HepG2 (cell line): ENCODE measurements at regions not wholly inside any gene's neighbourhood (a gene's known extent, or its start where the extent isn't known, plus 50 kb on each side); places are given as distances from the start of the nearest gene placed in this dataset.

Source experiments
- ATAC-seq: fragments of 200-7000 bp; cut with Tn5 transposase; 3 replicates; pipeline ENCODE4 v1.9.1; 2020; ENCODE audit warnings: mild to moderate bottlenecking, moderate library complexity
- BruUV-seq: library from RNA; stranded (reverse); fragments of 400-500 nt; replicated peaks from 2 replicates; lab custom pipeline; 2021; lab: Mats Ljungman, UMichigan
- CTCF ChIA-PET: fragments of 300-600 bp; formaldehyde crosslinking; extraction: SDS; loops from one replicate; lab custom pipeline; 2021; ENCODE audit warnings: low total read pairs, inconsistent platforms, low intra/inter-chr PET ratio; lab: Yijun Ruan, JAX
- POLR2A ChIA-PET: fragments of 350-600 bp; sonication (Branson Sonifier 250); formaldehyde crosslinking; loops from one replicate; lab custom pipeline; 2020; ENCODE audit warnings: antibody characterized with exemption, inconsistent platforms; lab: Yijun Ruan, JAX
- DNase-seq: peaks from one replicate; pipeline ENCODE4 v3.0.0-alpha.2; 2015; ENCODE audit warnings: low spot score
- FAIRE-seq: peaks from 3 replicates; lab custom pipeline; 2011; peaks lifted over from hg19 to GRCh38; lab: Jason Lieb, UNC
- H2AFZ ChIP-seq: one replicate; pipeline ENCODE4 v1.6.1; 2011; ENCODE audit warnings: low read length, inconsistent platforms
- H3K27ac ChIP-seq: fragments of 300-600 bp; 3 replicates; pipeline ENCODE4 v1.8.0; 2011; ENCODE audit warnings: mixed run types, mild to moderate bottlenecking, mixed read lengths, low read length, inconsistent platforms; ENCODE audit not compliant: insufficient read depth; ENCODE audit errors: extremely low read length
- H3K27me3 ChIP-seq, 2 experiments: fragments of 200-600 bp in 1 of 2; 2 replicates in 1 of 2; 3 replicates in 1 of 2; pipeline versions ENCODE4 v1.6.0 to v1.8.0; 2011; ENCODE audit warnings: low read length in 2 of 2, mild to moderate bottlenecking in 2 of 2, moderate library complexity in 2 of 2, inconsistent platforms in 1 of 2; ENCODE audit not compliant: insufficient read depth in 2 of 2, control insufficient read depth in 1 of 2
- H3K36me3 ChIP-seq, 2 experiments: fragments of 200-600 bp in 1 of 2; replicated peaks in 1 of 2; 2 replicates in 1 of 2; 3 replicates in 1 of 2; pipeline versions ENCODE4 v1.5.1 to v1.8.0; 2011; ENCODE audit warnings: low read length in 2 of 2, inconsistent platforms in 1 of 2; ENCODE audit not compliant: insufficient read depth in 2 of 2, control insufficient read depth in 1 of 2
- H3K4me1 ChIP-seq: 2 replicates; pipeline ENCODE4 v1.5.1; 2012; ENCODE audit warnings: low read length, inconsistent platforms; ENCODE audit not compliant: insufficient read depth
- H3K4me2 ChIP-seq: 2 replicates; pipeline ENCODE4 v1.6.0; 2011; ENCODE audit warnings: low read depth, low read length, inconsistent platforms
- H3K4me3 ChIP-seq, 3 experiments: fragments of 200-600 bp in 1 of 3; sonication (generic), shearing (Covaris generic) in 1 of 3; replicated peaks in 1 of 3; 2 replicates each; pipeline ENCODE4 v1.5.1; 2011 to 2016; ENCODE audit warnings: low read length in 3 of 3, inconsistent platforms in 2 of 3, low read depth in 2 of 3, mild to moderate bottlenecking in 2 of 3, control low read depth in 1 of 3, mixed read lengths in 1 of 3; ENCODE audit not compliant: insufficient read depth in 1 of 3
- H3K79me2 ChIP-seq: one replicate; pipeline ENCODE4 v1.6.1; 2011; ENCODE audit warnings: low read length, inconsistent platforms; ENCODE audit not compliant: insufficient read depth
- H3K9ac ChIP-seq: 2 replicates; pipeline ENCODE4 v1.6.0; 2011; ENCODE audit warnings: mild to moderate bottlenecking, low read depth, low read length, inconsistent platforms; ENCODE audit not compliant: insufficient read depth
- H3K9me3 ChIP-seq: 2 replicates; pipeline ENCODE4 v1.5.1; 2012; ENCODE audit warnings: mild to moderate bottlenecking, low read length
- H4K20me1 ChIP-seq: 2 replicates; pipeline ENCODE4 v1.6.0; 2011; ENCODE audit warnings: inconsistent platforms, mild to moderate bottlenecking, low read length, moderate library complexity; ENCODE audit not compliant: insufficient read depth
- HNF4G ChIP-seq, 2 experiments: sonication (generic) in 1 of 2; formaldehyde crosslinking in 1 of 2; IDR thresholded peaks; 2 replicates each; pipeline versions ENCODE4 v1.4.0 to v1.6.1; 2011 to 2020; ENCODE audit warnings: borderline replicate concordance in 2 of 2, low read depth in 2 of 2, mild to moderate bottlenecking in 2 of 2, low read length in 1 of 2, missing genetic modification reagents in 1 of 2, moderate library complexity in 1 of 2
- KDM2A ChIP-seq: sonication (generic); formaldehyde crosslinking; IDR thresholded peaks from 2 replicates; pipeline ENCODE4 v1.4.0; 2020; ENCODE audit warnings: low read depth, missing genetic modification reagents, borderline replicate concordance
- NFYB ChIP-seq: sonication (generic); formaldehyde crosslinking; IDR thresholded peaks from 2 replicates; pipeline ENCODE4 v1.4.0; 2020; ENCODE audit warnings: missing genetic modification reagents
- POLR2AphosphoS2 ChIP-seq: IDR thresholded peaks from 2 replicates; pipeline ENCODE4 v1.6.1; 2011; ENCODE audit warnings: low read depth, low read length, improper control_type of control experiment
- SAP130 ChIP-seq: IDR thresholded peaks from 2 replicates; pipeline ENCODE4 v1.6.1; 2016; ENCODE audit warnings: low read depth
- SETDB1 ChIP-seq: sonication (generic); formaldehyde crosslinking; IDR thresholded peaks from 2 replicates; pipeline ENCODE4 v1.5.1; 2020; ENCODE audit warnings: missing genetic modification reagents, mild to moderate bottlenecking, borderline replicate concordance
- ZFP1 ChIP-seq: IDR thresholded peaks from 2 replicates; pipeline ENCODE4 v1.6.1; 2016
- ZKSCAN8 ChIP-seq: IDR thresholded peaks from 2 replicates; pipeline ENCODE4 v1.6.1; 2016; ENCODE audit warnings: borderline replicate concordance, missing genetic modification reagents, missing compliant biosample characterization
- ZNF781 ChIP-seq: sonication (generic); formaldehyde crosslinking; IDR thresholded peaks from 2 replicates; pipeline ENCODE4 v1.5.1; 2020; ENCODE audit warnings: borderline replicate concordance, mild to moderate bottlenecking, missing genetic modification reagents; ENCODE audit errors: not compliant biosample characterization
- ZNF790 ChIP-seq: sonication (generic); formaldehyde crosslinking; IDR thresholded peaks from 2 replicates; pipeline ENCODE4 v1.8.0; 2022; ENCODE audit warnings: missing genetic modification reagents, mild to moderate bottlenecking, borderline replicate concordance
- ZSCAN9 ChIP-seq: IDR thresholded peaks from 2 replicates; pipeline ENCODE4 v1.6.1; 2016; ENCODE audit warnings: borderline replicate concordance
- WGBS: methylation state at CpG from one replicate; pipeline ENCODE4 v1.1.6; 2017; ENCODE audit warnings: low lambda C conversion rate; 5-methylcytosine and 5-hydroxymethylcytosine counted together
- in situ Hi-C: cut with HindIII; loops from 2 replicates; pipeline ENCODE4 v1.10.0; 2017; ENCODE audit warnings: low pct_unique_long_range_greater_than_20kb; ENCODE audit not compliant: extremely low pct_ligation_motif_present
- intact Hi-C: fragments of 100-400 bp; cut with micrococcal nuclease; formaldehyde crosslinking; loops from one replicate; pipeline ENCODE4 v1.10.0; 2022; ENCODE audit not compliant: unreplicated experiment
- TF ChIP-seq, protein P1 (sequence below): IDR thresholded peaks from 2 replicates; pipeline ENCODE4 v1.6.1; 2016; ENCODE audit warnings: low read depth, missing genetic modification reagents, missing compliant biosample characterization

DNA sequence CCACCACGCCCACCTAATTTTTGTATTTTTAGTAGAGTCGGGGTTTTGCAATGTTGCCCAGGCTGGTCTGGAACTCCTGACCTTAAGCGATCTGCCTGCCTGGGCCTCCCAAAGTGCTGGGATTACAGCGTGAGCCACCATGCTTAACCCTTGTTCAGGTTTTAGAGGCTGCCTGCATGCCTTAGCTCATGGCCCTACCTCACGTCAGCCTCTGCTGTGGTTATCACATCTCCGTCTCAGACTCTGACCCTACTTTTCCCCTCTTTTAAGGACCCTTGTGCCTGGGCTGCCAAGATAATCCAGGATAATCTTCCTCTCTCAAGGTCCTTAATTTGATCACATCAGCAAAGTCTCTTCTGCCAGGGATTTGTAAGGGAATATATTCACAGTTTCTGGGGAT, 98.2 kb upstream of the PMAIP1 start:
- ATAC-seq, result no peak
- Histone ChIP-seq H3K4me3 (no peak overlapping the region), H3K9ac (no peak overlapping the region)
- in situ Hi-C loops, result no loop called here
- TF ChIP-seq POLR2AphosphoS2, result no peak
- no peak for TF ChIP-seq ZFP1 (CRISPR knock-in tag)
- no peak for TF ChIP-seq ZSCAN9 (CRISPR knock-in tag)
- no peak for TF ChIP-seq ZNF790 (CRISPR knock-in tag)
- TF ChIP-seq ZNF781 (CRISPR knock-in tag), result no peak
- TF ChIP-seq, protein P1, sequence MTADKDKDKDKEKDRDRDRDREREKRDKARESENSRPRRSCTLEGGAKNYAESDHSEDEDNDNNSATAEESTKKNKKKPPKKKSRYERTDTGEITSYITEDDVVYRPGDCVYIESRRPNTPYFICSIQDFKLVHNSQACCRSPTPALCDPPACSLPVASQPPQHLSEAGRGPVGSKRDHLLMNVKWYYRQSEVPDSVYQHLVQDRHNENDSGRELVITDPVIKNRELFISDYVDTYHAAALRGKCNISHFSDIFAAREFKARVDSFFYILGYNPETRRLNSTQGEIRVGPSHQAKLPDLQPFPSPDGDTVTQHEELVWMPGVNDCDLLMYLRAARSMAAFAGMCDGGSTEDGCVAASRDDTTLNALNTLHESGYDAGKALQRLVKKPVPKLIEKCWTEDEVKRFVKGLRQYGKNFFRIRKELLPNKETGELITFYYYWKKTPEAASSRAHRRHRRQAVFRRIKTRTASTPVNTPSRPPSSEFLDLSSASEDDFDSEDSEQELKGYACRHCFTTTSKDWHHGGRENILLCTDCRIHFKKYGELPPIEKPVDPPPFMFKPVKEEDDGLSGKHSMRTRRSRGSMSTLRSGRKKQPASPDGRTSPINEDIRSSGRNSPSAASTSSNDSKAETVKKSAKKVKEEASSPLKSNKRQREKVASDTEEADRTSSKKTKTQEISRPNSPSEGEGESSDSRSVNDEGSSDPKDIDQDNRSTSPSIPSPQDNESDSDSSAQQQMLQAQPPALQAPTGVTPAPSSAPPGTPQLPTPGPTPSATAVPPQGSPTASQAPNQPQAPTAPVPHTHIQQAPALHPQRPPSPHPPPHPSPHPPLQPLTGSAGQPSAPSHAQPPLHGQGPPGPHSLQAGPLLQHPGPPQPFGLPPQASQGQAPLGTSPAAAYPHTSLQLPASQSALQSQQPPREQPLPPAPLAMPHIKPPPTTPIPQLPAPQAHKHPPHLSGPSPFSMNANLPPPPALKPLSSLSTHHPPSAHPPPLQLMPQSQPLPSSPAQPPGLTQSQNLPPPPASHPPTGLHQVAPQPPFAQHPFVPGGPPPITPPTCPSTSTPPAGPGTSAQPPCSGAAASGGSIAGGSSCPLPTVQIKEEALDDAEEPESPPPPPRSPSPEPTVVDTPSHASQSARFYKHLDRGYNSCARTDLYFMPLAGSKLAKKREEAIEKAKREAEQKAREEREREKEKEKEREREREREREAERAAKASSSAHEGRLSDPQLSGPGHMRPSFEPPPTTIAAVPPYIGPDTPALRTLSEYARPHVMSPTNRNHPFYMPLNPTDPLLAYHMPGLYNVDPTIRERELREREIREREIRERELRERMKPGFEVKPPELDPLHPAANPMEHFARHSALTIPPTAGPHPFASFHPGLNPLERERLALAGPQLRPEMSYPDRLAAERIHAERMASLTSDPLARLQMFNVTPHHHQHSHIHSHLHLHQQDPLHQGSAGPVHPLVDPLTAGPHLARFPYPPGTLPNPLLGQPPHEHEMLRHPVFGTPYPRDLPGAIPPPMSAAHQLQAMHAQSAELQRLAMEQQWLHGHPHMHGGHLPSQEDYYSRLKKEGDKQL (CRISPR knock-in tag), result no peak
- no peak for TF ChIP-seq HNF4G (IDR thresholded peaks at IDR 0.05; ENCODE audit: borderline replicate concordance, low read depth, low read length)
- TF ChIP-seq HNF4G (CRISPR knock-in tag; IDR thresholded peaks at IDR 0.05; ENCODE audit: borderline replicate concordance, low read depth), result no peak
- TF ChIP-seq NFYB (CRISPR knock-in tag), result no peak
- no peak for TF ChIP-seq ZKSCAN8
- no peak for TF ChIP-seq SETDB1 (CRISPR knock-in tag)
- no peak for TF ChIP-seq KDM2A
- TF ChIP-seq SAP130 (CRISPR knock-in tag), result no peak
- TF ChIP-seq, all 625 proteins: peak for 0
- DNase-seq (no peak), FAIRE-seq (no peak)
- H3K4me2 ChIP-seq, result no peak overlapping the region
- H4K20me1 ChIP-seq, result no peaks in the 10 kb centered on the region
- ChIA-PET POLR2A (no interaction called here), CTCF (no interaction called here)
- peaks cover 0 to 3% of the 10 kb centered on the region in 2 experiments; a peak in 1 of 5 replicates for H3K27me3 ChIP-seq
- H2AFZ ChIP-seq, result no peak overlapping the region
- no peaks in the 10 kb centered on the region for H3K4me1 ChIP-seq
- 52% methylated on average over 6 of the region's 6 CpGs for WGBS
- H3K36me3 ChIP-seq, result no peaks in the 10 kb centered on the region
- intact Hi-C loops, result no loop called here
- BruUV-seq, result no TSS peak
- no peaks in the 10 kb centered on the region for H3K9me3 ChIP-seq
- no peaks in the 10 kb centered on the region for H3K79me2 ChIP-seq
- no peak overlapping the region for H3K27ac ChIP-seq
